Neuron (in vitro differentiated cells): ENCODE measurements at regions not wholly inside any gene's neighbourhood (a gene's known extent, or its start where the extent isn't known, plus 50 kb on each side); places are given as distances from the start of the nearest gene placed in this dataset.

Experiments
- H2AFZ ChIP-seq: one replicate; pipeline ENCODE4 v1.6.1; 2013; ENCODE audit warnings: low read depth, mild to moderate bottlenecking, inconsistent platforms, low read length, moderate library complexity
- H3K27me3 ChIP-seq: one replicate; pipeline ENCODE4 v1.6.1; 2013; ENCODE audit warnings: low read length; ENCODE audit not compliant: insufficient read depth
- H3K36me3 ChIP-seq: one replicate; pipeline ENCODE4 v1.6.1; 2013; ENCODE audit warnings: low read length; ENCODE audit not compliant: insufficient read depth
- H3K4me1 ChIP-seq: one replicate; pipeline ENCODE4 v1.6.1; 2013; ENCODE audit warnings: low read length; ENCODE audit not compliant: insufficient read depth
- H3K4me3 ChIP-seq: 2 replicates; pipeline ENCODE4 v1.5.1; 2013; ENCODE audit warnings: mild to moderate bottlenecking, low read length, moderate library complexity
- H3K9me3 ChIP-seq: one replicate; pipeline ENCODE4 v1.6.1; 2013; ENCODE audit warnings: low read length

DNA sequence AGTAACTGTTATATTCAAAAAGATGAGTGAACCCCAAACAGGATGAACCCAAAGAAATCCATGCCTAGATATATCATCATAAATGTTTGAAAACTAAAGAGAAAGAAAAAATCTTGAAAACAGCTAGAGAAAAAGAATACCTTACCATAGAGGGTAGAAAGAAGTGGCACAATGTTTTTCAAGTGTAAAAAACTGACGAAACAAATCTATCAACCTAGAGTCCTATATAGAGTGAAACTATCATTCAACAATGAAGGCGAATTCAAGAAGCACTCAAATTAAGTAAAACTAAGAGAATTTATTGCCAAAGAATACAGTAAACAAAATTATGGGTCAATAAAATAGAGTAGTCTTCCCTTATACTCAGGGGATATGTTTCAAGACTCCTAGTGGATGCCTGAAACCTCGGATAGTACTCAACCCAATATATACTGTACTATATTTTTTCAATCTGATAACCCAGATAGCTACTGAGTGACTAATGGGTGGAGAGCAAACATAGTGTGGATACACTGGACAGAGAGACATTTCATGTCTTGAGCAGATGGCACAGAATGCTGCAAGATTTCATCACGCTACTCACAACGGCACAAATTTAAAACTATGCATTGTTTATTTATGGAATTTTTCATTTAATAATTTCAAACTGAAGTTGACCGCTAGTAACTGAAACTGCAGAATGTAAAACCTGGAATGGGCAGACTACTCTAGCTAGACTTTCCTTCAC is 52.6 kb upstream of the TMEM106B start:
- no peak overlapping the region for H2AFZ ChIP-seq
- no peaks in the 10 kb centered on the region for H3K27me3 ChIP-seq
- H3K36me3 ChIP-seq, result no peaks in the 10 kb centered on the region
- H3K9me3 ChIP-seq, result no peaks in the 10 kb centered on the region
- H3K4me1 ChIP-seq, result peaks cover 5% of the 10 kb centered on the region
- no peak overlapping the region for H3K4me3 ChIP-seq

DNA sequence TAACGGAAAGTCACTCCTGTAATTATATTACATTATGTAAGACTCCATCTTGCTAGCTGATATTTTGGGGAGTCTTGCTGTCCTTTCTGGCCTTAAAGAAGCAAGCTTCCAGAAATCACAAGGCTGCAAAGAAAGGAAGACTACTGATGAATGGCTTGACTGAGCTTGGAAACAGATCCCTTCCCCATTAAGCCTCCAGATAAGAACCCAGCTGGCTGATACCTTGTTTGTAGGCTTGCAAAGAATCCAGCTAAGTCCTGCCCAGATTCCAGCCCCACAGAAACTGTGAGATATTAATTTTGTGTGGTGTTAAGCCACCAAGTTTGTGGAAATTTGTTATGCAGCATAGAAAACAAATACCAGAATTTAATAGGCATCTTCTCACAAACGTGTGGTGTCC is 49.9 kb upstream of the TMEM106B start:
- H3K36me3 ChIP-seq, result no peaks in the 10 kb centered on the region

More for the DNA sequence above, 49.9 kb upstream of the TMEM106B start:
- no peaks in the 10 kb centered on the region for H3K9me3 ChIP-seq
- H3K4me3 ChIP-seq, result no peak overlapping the region
- no peak overlapping the region for H2AFZ ChIP-seq
- no peaks in the 10 kb centered on the region for H3K4me1 ChIP-seq
- H3K27me3 ChIP-seq, result no peaks in the 10 kb centered on the region
